ENCODE measurements at regions not wholly inside any gene's neighbourhood (a gene's known extent, or its start where the extent isn't known, plus 50 kb on each side); places are given as distances from the start of the nearest gene placed in this dataset.

- Histone ChIP-seq H3K36me3 (no peaks in the 10 kb centered on the region), H3K4me3 (no peak overlapping the region), H3K27ac (no peak overlapping the region), H3K27me3 (no peaks in the 10 kb centered on the region), H3K4me1 (no peaks in the 10 kb centered on the region), H3K9me3 (no peaks in the 10 kb centered on the region)
- TF ChIP-seq CTCF (IDR thresholded peaks at IDR 0.05) (no peak), POLR2A (IDR thresholded peaks at IDR 0.05) (no peak)
- DNase-seq, result no peak
Observed at GRCh38 chr15:37206690-37207089, 106.3 kb upstream of the MEIS2 start.

GRCh38 chr15:37208146-37209040 lies 108.0 kb upstream of the MEIS2 start:
- Histone ChIP-seq H3K4me3 (no peak overlapping the region), H3K27me3 (no peaks in the 10 kb centered on the region), H3K9me3 (no peaks in the 10 kb centered on the region), H3K27ac (no peak overlapping the region), H3K36me3 (no peaks in the 10 kb centered on the region), H3K4me1 (no peaks in the 10 kb centered on the region)
- no peak for DNase-seq
- TF ChIP-seq POLR2A (IDR thresholded peaks at IDR 0.05) (no peak), CTCF (IDR thresholded peaks at IDR 0.05) (no peak)

GRCh38 chr15:37209041-37209363 lies 108.7 kb upstream of the MEIS2 start:
- no peak for DNase-seq
- no peak overlapping the region for H3K4me3 ChIP-seq
- TF ChIP-seq POLR2A (IDR thresholded peaks at IDR 0.05), result no peak
- no peak for TF ChIP-seq CTCF (IDR thresholded peaks at IDR 0.05)
- H3K36me3 ChIP-seq, result no peaks in the 10 kb centered on the region
- H3K9me3 ChIP-seq, result no peaks in the 10 kb centered on the region
- no peaks in the 10 kb centered on the region for H3K4me1 ChIP-seq
- H3K27me3 ChIP-seq, result no peaks in the 10 kb centered on the region
- H3K27ac ChIP-seq, result no peak overlapping the region

GRCh38 chr15:37217567-37217966 lies 117.2 kb upstream of the MEIS2 start:
- H3K27me3 ChIP-seq, result no peaks in the 10 kb centered on the region
- no peak overlapping the region for H3K4me3 ChIP-seq
- no peaks in the 10 kb centered on the region for H3K4me1 ChIP-seq
- no peak overlapping the region for H3K27ac ChIP-seq
- TF ChIP-seq POLR2A (IDR thresholded peaks at IDR 0.05) (no peak), CTCF (IDR thresholded peaks at IDR 0.05) (no peak)
- H3K36me3 ChIP-seq, result no peaks in the 10 kb centered on the region
- H3K9me3 ChIP-seq, result no peaks in the 10 kb centered on the region
- no peak for DNase-seq

GRCh38 chr15:37218351-37218916 lies 118.1 kb upstream of the MEIS2 start:
- no peaks in the 10 kb centered on the region for H3K9me3 ChIP-seq
- H3K27me3 ChIP-seq, result no peaks in the 10 kb centered on the region
- TF ChIP-seq POLR2A (IDR thresholded peaks at IDR 0.05), result no peak
- TF ChIP-seq CTCF (IDR thresholded peaks at IDR 0.05), result no peak
- H3K4me3 ChIP-seq, result no peak overlapping the region
- DNase-seq, result no peak
- no peaks in the 10 kb centered on the region for H3K36me3 ChIP-seq
- no peak overlapping the region for H3K27ac ChIP-seq
- H3K4me1 ChIP-seq, result no peaks in the 10 kb centered on the region
